Right lobe of liver (tissue), 4 donors: ENCODE measurements at regions not wholly inside any gene's neighbourhood (a gene's known extent, or its start where the extent isn't known, plus 50 kb on each side); places are given as distances from the start of the nearest gene placed in this dataset.

Source experiments
- POLR2A ChIP-seq: fragments of 450-650 bp; IDR thresholded peaks from one replicate; pipeline ENCODE4 v1.6.1; 2017; ENCODE audit warnings: antibody characterized with exemption, mild to moderate bottlenecking
- TF ChIP-seq, protein P1 (sequence below), 4 donors: fragments of 200-600 bp in 3 of 4; fragments of 450-650 bp in 1 of 4; IDR thresholded peaks; one replicate each; pipeline versions ENCODE4 v1.5.1 to v1.8.0; 2016 to 2022; ENCODE audit warnings: antibody characterized with exemption in 4 of 4, mild to moderate bottlenecking in 2 of 4
- donor health status: DM: no; HTN: no; CAD: no.
- donor health status: DM: no; HTN: no; CAD: no.
- donor health status: DM: no; HTN: yes; CAD: no.

DNA sequence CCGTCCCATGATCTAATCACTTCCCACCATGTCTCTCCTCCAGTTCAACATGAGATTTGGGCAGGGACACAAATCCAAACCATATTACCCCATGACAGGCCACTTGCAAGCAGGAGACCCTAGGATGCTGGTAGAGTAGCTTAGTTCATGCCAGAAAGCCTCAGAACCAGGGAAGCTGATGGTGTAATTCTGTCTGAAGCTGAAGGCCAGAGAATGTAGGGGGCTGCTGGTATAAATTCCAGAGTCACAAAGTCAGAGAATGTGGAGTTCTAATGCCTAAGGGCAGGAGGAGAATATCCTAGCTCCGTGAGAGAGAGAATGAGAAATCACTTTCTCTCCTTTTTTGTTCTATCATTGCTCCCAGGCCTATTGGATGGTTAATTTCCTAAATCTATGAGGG, 90.3 kb upstream of the IMPG1 start:
- TF ChIP-seq POLR2A = no peak
- TF ChIP-seq, protein P1, sequence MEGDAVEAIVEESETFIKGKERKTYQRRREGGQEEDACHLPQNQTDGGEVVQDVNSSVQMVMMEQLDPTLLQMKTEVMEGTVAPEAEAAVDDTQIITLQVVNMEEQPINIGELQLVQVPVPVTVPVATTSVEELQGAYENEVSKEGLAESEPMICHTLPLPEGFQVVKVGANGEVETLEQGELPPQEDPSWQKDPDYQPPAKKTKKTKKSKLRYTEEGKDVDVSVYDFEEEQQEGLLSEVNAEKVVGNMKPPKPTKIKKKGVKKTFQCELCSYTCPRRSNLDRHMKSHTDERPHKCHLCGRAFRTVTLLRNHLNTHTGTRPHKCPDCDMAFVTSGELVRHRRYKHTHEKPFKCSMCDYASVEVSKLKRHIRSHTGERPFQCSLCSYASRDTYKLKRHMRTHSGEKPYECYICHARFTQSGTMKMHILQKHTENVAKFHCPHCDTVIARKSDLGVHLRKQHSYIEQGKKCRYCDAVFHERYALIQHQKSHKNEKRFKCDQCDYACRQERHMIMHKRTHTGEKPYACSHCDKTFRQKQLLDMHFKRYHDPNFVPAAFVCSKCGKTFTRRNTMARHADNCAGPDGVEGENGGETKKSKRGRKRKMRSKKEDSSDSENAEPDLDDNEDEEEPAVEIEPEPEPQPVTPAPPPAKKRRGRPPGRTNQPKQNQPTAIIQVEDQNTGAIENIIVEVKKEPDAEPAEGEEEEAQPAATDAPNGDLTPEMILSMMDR (IDR thresholded peaks at IDR 0.05) = no peak
